ENCODE measurements at regions not wholly inside any gene's neighbourhood (a gene's known extent, or its start where the extent isn't known, plus 50 kb on each side); places are given as distances from the start of the nearest gene placed in this dataset.

GRCh38 chr3:4191971-4192370, 111.2 kb upstream of the SETMAR start:
- Histone ChIP-seq H2AK9ac (replicated peaks; ENCODE audit: low read depth, low read length, poor library complexity) (no peak overlapping the region), H3K27ac (ENCODE audit: insufficient read depth, low read length) (no peak overlapping the region), H3K4me2 (ENCODE audit: low read depth, low read length) (no peak overlapping the region), H2BK15ac (ENCODE audit: low read depth, low read length) (no peak overlapping the region), H4K8ac (ENCODE audit: low read depth in 2 of 2, low read length in 2 of 2) (no peak overlapping the region), H4K5ac (ENCODE audit: low read depth, low read length) (no peak overlapping the region), H3K4me1 (ENCODE audit: control insufficient read depth, insufficient read depth, low read length) (no peaks in the 10 kb centered on the region), H3K79me1 (ENCODE audit: low read depth in 1 of 2, low read length in 2 of 2) (no peaks in the 10 kb centered on the region), H3K9me3 (ENCODE audit: control insufficient read depth, insufficient read depth, low read length) (peaks cover 9% of the 10 kb centered on the region), H4K20me1 (ENCODE audit: insufficient read depth, low read length) (no peaks in the 10 kb centered on the region), H3K4ac (ENCODE audit: low read depth, low read length) (no peak overlapping the region), H2BK20ac (ENCODE audit: low read depth, low read length) (no peak overlapping the region), H3K14ac (replicated peaks; ENCODE audit: low read depth, low read length) (no peak overlapping the region), H3K18ac (ENCODE audit: low read depth, low read length) (no peak overlapping the region), H3K9me1 (ENCODE audit: insufficient read depth, low read length) (no peaks in the 10 kb centered on the region), H3K9ac (ENCODE audit: low read depth, low read length) (no peak overlapping the region), H2AK5ac (ENCODE audit: low read depth, low read length) (no peak overlapping the region), H3K23ac (ENCODE audit: low read depth, low read length) (no peak overlapping the region), H3K56ac (ENCODE audit: extremely low read depth, insufficient read depth, low read length) (no peak overlapping the region), H2AFZ (replicated peaks; ENCODE audit: low read length, poor library complexity) (no peak overlapping the region), H3K36me3 (ENCODE audit: control insufficient read depth, insufficient read depth, low read length) (no peaks in the 10 kb centered on the region), H3K27me3 (ENCODE audit: control insufficient read depth, insufficient read depth, low read length) (no peaks in the 10 kb centered on the region), H2BK5ac (ENCODE audit: low read depth, low read length, poor library complexity, severe bottlenecking) (no peak overlapping the region), H4K91ac (ENCODE audit: insufficient read depth, low read depth, low read length) (no peak overlapping the region), H3K4me3 (ENCODE audit: insufficient read depth, low read depth, low read length) (no peak overlapping the region), H2BK120ac (ENCODE audit: low read depth, low read length) (no peak overlapping the region)
- dilution Hi-C loops (cut with HindIII; ENCODE audit: low sequenced_read_pairs, unreplicated experiment) = no loop called here
- DNase-seq = no peak
- ChIA-PET POLR2A (ENCODE audit: unreplicated experiment) (no interaction called here), CTCF (no interaction called here)
- intact Hi-C loops (cut with micrococcal nuclease) = no loop called here
- ATAC-seq (ENCODE audit: low read depth) = no peak
- TF ChIP-seq BHLHE40 (IDR thresholded peaks at IDR 0.05; ENCODE audit: low read depth, low read length) (no peak), MXI1 (IDR thresholded peaks at IDR 0.05; ENCODE audit: borderline replicate concordance, low read depth, low read length) (no peak), RCOR1 (IDR thresholded peaks at IDR 0.05; ENCODE audit: insufficient replicate concordance, low read length) (no peak), CHD1 (IDR thresholded peaks at IDR 0.05; ENCODE audit: low read depth, low read length) (no peak), ELK1 (IDR thresholded peaks at IDR 0.05; ENCODE audit: borderline replicate concordance, low read depth, low read length) (no peak), MAFK (IDR thresholded peaks at IDR 0.05; ENCODE audit: low read depth, low read length) (no peak), USF2 (IDR thresholded peaks at IDR 0.05; ENCODE audit: low read depth, low read length) (no peak), CEBPB (IDR thresholded peaks at IDR 0.05; ENCODE audit: low read depth, low read length) (no peak), MAZ (IDR thresholded peaks at IDR 0.05; ENCODE audit: borderline replicate concordance, low read depth, low read length) (no peak), CTCF (conservative IDR thresholded peaks at IDR 0.05; ENCODE audit: low read depth, low read length) (no peak), NFE2L2 (IDR thresholded peaks at IDR 0.05; ENCODE audit: low read depth, low read length) (no peak), SMC3 (IDR thresholded peaks at IDR 0.05; ENCODE audit: low read depth, low read length) (no peak), FOS (IDR thresholded peaks at IDR 0.05; ENCODE audit: low read depth, low read length) (no peak), RFX5 (IDR thresholded peaks at IDR 0.05; ENCODE audit: low read depth, low read length) (no peak), POLR2A (IDR thresholded peaks at IDR 0.05; ENCODE audit: low read depth, low read length) (no peak), RAD21 (IDR thresholded peaks at IDR 0.05; ENCODE audit: low read length) (no peak)
- in situ Hi-C loops (cut with MboI; ENCODE audit: low sequenced_read_pairs) = no loop called here
- no TSS peak for BruUV-seq (replicated peaks)

Data from IMR-90 (cell line).